ENCODE measurements at regions not wholly inside any gene's neighbourhood (a gene's known extent, or its start where the extent isn't known, plus 50 kb on each side); places are given as distances from the start of the nearest gene placed in this dataset.

GRCh38 chr13:39930060-39930459 lies 274.6 kb downstream of the COG6 start:
- TF ChIP-seq CTCF (conservative IDR thresholded peaks at IDR 0.05; ENCODE audit: low read length) (no peak), EZH2phosphoT487 (IDR thresholded peaks at IDR 0.05; ENCODE audit: borderline replicate concordance, low read depth, low read length) (no peak)
